T1000 (cell line): ENCODE measurements at regions not wholly inside any gene's neighbourhood (a gene's known extent, or its start where the extent isn't known, plus 50 kb on each side); places are given as distances from the start of the nearest gene placed in this dataset.
A peak's percentile ranks its signal among the peaks of the same experiment; 100 is the strongest.

Experiments
- DNase-seq: peaks from one replicate; lab custom pipeline; 2025; ENCODE audit warnings: mixed read lengths; lab: John Stamatoyannopoulos, UW

DNA sequence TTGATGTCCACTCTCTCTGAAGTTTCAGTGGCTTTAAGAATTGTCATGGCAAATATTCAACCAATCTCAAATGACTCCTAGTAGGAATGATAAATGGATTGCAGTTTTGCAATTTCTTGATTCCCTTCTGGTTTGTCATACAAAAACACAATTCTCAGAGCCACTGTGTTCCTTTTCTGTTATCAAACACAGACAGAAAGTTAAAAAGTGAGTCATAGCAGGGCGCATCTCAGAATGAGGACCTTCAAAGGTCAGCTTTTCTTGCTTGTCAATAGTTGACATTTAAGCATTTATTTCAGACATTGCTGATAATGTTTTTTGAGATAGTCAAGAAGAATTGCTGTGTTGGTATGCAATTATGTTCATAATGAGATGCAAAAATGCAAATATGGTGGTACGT, 405.9 kb downstream of the NR2F2 start:
- DNase-seq = no peak

DNA sequence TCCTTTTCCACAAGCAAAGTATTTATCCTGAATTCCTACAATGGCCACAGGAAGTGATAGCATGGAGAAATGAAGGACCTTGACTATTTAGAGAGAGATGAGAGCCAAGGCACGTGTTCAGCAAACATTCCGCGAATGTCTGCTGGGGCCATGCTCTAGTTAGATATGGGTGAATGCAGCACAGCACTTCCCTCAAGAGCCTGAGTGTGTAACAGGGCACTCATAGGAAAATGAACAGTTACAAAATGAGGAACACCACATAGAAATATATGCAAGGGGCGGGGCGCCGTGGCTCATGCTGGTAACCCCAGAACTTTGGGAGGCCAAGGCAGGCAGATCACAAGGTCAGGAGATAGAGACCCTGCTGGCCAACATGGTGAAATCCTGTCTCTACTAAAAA, 406.9 kb downstream of the NR2F2 start:
- no peak for DNase-seq

DNA sequence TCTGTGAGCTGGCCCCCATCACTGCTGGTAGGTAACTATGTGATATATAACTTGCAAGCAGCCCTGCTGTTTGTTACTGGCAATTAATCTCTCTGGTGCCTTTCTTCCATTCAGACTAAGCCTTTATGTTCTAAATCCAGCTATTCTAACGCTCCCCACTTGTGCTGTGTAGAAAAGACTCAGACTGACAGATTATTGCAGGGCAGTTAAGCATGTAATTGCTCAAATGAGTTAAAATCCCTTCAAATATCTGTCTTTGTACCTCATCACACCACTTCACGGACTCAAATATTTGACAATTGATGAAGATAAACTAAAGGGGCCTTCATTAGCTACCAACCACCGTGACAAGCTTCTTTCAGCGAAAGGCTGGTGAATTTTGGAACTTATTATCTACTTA, 416.2 kb downstream of the NR2F2 start:
- DNase-seq = no peak

DNA sequence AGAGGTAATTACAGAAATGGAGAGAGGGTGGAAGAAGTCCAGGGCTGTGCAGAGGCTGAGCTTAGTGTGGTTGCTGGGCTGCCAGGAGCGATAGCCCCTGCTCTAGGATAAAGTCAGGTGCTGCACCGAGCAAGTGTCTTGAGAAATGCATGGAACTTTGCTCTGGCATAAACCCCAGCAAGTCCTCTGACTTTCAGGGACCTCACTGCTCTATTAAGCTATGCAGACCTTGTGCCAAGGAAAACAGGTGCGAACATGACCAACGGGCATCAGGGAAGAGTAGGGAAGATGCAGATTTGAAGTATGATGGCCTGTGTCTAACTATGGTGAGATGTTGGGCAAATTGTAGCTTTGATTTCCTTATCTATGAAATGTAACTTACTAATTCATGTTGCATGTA, 416.8 kb downstream of the NR2F2 start:
- no peak for DNase-seq

DNA sequence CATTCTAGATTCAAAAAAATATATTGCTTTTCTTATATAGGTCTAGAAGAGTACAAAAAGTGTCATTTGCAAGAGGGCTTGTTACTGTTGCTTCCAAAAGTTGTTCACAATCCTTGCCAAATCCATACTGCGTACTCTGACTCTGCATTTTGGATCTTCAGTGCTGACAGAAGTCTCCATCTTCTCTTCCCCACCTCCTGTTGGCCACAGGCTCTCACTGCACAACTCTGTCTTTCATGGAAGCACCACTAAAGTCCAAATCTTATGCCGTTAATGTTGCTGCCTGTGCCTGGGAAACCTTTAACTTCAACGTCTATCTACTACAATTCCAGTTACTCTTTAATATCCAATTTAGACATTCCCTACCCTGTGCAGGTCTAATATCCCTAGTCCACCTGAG, 419.9 kb downstream of the NR2F2 start:
- no peak for DNase-seq

DNA sequence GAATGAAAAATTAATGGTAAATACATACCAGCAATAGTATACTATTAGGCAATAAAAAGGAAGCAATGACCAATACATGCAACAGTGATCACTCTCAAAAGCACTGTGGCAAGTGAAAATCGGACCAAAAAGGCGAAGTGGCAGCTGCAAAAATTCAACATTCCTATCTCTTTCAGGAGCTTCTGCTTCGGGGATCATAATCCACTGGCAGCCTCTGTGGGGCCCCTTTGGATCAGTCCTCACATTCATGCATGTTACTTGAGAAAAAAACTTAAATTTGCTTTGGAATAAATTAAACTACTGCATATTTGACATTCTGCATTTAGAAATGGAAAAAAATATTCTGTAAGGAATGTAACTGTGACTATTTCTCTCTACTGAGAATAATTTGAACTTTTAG, 425.6 kb downstream of the NR2F2 start:
- no peak for DNase-seq

DNA sequence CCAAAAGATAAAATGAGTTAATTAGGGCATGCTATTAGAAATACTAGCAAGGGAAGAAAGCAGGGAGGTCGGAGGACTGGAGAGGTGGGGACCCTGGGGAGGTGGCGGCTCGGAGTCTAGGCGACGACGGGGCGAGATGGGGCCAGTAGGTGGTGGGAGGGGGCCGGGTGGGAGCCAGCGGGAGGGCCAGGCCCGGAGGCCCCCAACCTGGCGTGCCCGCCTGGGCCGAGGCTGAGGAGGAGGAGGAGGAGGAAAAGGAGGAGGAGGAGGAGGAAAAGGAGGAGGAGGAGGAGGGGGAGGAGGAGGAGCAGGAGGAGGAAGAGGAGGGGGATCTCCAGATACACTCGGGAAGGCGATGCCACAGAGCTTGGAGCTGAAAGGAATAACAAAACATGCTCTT, 426.2 kb downstream of the NR2F2 start:
- no peak for DNase-seq

DNA sequence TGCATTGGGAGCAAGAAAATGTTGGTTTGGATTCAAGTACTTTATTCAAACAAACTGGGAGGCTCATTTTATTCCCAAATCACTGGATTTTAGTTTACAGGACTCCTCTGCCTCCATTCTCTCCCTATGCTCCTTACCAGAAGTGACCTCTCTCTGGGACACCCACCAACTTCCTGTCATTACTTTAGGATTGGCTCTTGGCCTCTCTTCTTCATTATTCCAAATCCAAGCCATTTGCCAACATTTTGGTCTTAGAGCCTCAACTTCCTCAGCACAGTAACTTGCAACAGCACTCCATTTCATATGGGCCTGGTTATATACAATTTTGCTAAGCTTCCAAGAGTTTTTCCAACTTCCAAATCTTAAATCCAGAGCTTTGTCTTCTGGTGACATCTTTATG, 432.1 kb downstream of the NR2F2 start:
- no peak for DNase-seq

DNA sequence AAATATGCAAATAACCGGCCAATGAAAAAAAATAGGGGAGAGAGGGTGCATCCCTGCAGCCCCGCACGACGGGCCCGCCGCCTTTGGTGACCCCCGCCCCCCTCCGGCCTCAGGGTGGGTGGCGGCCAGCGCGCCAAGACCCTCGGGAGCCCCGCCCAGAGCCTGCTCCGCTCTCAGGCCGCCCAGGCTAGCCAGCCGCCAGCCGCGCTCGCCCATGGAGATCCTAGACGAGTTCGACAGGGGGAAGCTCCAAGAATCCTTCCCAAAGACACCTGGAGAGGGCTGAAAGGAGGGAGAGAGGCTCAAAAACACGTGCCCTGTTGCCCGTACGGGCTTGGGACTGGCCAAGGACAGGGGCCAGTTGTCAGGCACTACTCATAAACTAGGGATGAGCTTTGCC, 434.0 kb downstream of the NR2F2 start:
- no peak for DNase-seq

DNA sequence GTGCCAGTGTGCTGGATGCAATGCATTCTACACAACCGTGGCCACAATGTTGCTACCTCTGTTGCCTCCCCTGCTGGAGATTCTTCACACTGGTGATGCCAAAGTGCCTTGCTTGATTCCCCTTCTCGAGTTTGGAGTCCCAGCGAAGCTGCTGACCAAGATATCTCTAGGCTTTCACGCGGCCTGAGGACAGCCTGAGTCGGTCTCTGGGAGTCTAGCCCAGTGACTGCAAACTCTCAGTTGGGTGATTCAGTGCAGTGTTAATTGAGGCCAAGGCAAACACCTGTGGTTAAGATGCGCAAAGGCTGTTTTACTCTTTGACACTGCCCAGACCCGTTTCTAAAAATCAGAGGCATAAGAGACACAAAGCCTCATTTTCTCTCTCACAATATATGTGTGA, 434.4 kb downstream of the NR2F2 start:
- DNase-seq = no peak

DNA sequence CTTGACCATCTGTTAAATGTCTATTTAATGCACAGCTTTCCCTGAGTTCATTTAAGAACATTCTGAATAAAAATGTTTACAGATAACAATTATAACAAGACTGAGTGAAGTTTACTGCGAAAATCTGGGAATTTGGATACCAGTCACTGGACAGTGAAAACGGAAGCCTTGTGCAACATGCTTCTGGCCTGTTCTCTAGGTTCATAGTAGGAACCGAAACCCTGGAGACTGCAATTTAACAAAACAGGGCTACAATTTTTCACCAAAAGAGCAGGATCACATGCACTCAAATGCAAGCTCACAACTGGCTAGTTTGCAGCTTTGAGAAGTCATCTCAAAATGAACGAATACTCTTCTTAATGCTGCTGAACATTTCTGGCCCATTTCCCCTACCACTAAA, 435.9 kb downstream of the NR2F2 start:
- DNase-seq = no peak

DNA sequence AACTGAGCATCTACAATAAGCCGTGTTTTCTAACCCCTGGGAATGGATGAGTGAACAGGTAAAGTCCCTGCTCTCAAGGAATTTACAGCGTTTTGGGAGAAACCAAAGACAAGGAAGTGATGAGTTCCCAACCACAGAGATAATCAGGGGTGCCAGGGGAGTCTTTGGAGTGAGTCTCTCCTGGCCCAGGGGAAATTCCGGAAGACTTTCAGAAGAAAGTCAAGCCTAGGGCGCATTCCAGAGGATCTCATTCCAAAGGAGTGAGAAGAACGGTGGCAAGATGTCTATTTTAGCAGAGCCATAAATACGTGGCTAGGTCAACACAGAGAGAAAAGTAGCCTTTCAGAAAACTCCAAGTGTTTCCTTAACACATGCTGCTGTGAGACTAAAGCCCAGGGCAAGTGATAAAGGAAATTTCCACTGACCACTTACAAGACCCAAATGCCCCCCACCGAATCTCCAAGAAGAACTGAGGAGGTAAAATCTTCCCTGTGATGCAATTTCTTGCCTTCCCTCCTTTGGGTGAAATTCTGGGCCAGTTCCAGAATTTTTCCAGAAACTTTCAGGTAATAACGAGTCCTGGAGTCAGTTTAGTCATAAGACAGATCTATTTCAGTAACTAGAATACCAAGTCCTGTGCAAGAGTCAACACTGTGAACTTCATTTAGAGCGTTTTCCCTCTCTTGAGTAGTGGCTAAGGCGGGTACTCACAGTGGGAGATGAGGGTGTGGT, 437.4 kb downstream of the NR2F2 start:
- DNase-seq = peak; percentile 58

DNA sequence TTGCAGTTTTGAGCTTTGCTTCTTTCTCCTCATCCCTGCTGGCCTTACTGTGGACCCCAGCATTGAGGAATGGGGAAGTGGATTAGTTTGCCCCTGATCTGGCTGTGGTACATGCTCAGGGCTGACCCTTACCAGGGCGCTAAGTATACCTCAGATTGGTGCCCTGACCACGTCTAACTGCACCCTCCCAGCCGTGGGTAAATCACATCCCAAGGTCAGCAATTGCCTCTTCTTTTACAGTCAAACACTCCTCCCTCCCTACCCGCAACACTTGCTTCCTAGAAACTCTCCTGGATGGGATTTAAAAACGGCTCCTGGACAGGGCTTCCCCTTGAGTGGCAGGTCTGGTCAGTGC, 437.9 kb downstream of the NR2F2 start:
- DNase-seq = no peak

DNA sequence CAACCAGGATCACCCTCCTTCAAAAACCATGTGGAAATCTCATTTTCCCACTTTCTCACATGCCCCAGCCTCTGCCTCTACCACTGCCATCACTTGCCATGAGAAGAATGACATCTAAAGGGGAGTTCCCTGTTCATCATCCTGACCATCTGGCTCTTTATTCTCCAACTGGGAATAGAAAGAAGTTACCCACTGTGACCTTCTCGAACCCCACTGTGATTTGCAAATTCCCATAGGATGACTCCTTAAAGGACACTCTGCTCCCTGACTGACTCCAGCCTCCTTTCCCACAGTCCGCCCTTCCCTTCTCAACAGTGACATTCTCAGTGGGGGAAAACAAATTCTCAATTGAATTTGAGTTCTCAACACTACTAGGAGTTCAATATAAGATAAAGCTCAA, 440.5 kb downstream of the NR2F2 start:
- DNase-seq = no peak

DNA sequence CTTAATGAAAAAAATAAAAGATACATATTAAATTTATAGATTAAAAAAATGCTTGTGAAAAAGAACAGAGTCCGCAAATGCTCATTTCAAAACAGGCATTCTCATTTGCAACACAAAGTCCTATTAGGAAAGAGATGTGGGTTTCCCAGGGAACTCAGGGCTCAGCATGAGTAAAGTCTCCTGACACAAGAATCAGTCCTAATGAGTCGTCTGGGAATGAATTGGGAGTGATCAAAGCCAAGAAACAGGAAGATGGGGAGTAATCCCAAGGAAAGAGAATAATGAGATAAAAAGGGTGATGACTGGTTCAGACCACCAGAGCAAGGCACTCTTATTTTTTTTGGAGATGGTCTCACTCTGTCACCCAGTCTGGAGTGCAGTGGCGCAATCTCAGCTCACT, 443.7 kb downstream of the NR2F2 start:
- DNase-seq = no peak

DNA sequence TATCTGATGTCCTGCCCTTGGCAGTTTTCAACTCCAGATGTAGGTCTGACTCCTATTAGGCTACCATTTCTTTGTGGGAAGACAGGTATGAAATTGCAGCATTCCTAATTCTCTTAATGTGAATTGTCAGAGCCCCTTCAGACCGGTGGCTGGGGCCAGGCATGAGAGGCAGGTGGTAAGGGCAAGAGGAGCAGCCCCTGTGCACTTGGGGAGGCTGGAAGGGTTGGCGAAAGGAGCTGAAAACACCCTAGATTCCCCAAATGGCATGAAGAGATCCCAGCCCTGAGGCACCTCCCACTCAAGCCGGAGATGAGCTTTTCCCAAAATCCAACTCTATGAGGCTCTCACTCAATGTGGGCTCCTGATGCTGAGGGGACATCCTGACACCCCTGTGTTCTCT, 453.2 kb downstream of the NR2F2 start:
- DNase-seq = no peak

DNA sequence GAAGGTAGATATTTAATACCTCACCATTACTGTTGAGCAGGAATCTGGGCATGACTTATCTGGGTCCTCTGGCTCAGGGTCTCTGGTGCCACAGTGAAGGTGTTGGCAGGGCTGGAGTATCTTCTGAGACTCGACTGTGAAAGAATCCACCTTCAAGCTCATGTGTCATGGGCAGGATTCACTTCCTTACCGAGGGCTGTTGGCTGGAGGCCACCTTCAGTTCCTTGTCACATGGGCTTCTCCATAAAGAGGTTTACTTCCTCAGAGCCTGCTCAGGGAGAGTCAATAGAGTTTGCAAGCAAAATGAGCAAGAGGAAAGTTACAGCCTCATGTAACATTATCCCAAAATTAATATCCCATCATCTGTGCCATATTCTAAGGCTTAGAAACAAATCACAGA, 459.5 kb downstream of the NR2F2 start:
- no peak for DNase-seq

DNA sequence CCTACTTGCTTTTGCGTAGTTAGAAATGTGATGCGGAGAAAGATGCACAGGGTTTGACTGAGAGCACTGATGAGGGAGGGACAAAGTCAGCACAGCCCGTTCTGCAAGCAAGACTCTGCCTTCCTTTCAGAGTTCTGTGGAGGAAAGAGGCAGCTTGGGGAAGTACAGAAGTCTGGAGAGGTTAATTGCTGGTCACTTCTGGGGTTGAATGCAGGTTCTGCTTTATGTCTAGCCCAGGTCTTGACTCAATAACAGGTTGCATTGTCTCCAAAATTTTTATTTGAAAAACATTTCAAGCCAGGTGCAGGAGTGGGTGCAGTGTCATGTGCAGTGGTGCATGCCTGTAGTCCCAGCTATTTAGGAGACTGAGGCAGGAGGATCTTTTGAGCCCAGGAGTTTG, 461.7 kb downstream of the NR2F2 start:
- DNase-seq = no peak

DNA sequence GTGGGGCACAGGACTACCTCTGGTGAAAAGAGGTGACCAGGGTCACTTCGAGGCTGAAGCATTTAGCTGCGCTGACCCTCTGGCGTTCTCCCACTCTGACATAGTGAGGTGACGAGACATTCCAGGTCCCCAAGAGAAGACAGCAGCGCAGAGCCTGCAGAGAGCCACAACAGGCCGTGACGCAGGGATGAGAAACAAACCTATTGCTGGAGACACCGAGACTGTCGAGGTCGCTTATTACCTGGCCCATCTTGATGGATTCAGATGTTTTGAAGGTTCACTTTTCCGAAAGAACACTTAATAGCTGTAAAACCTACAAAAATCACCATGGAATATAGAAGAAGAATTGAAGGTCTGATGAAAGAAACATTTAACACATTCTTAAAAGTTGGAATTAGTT, 466.3 kb downstream of the NR2F2 start:
- DNase-seq = no peak

DNA sequence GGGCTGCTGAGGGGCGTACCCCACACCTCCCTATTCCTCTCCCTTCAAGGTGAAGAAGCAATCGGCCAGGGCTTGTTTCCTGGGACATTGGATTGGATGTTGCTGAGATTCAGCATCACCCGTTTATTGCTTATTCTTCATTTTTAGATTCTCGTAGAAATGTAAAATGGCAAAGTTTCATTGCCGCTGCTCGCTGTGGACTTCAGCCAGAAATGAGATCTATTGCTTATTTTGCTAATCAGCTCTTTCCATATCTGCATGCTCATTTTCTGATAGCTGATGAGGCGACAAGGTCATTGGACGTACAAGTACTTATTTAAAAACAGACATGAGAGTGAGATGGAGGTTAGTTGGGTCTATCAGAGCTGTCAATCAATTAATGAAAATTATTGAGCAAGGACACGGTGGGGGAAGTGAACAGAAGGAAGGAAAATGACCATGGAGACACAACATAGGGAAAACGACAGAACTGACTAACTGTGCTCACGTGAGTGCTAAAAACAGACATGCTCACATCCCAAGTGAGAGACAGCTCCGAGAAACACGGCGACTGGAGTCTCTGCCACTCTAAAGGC, 471.2 kb downstream of the NR2F2 start:
- DNase-seq = no peak

DNA sequence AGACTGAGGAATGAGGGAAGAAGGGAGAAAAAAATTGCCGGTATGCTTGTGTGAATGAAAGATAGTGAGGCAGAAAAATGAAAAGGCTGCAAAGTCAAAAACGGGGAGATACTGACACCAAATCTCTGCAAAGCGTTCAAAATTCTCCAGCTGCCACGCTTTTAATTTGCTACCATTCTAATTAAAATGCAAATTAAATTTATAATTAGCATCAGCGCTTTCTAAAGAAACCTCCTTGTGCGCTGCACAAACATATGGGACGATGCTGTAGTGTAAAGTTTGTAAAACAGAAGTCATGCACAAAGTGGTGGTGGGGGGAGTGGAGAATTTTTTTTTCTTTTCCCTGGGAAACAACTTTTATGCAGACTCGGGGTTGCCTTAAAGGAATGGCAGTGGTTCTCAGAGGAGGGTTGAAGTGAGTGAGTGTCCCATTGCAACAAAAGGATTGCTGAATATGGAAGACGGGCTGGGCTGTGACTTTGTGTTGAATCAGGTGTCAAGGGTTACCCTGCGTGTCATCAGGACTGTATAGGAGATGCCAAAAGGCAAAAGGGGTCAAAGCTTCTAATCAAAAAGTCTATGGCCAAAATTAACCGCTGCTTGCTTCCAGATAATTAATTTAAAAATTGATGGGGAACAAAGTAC, 472.2 kb downstream of the NR2F2 start:
- no peak for DNase-seq

DNA sequence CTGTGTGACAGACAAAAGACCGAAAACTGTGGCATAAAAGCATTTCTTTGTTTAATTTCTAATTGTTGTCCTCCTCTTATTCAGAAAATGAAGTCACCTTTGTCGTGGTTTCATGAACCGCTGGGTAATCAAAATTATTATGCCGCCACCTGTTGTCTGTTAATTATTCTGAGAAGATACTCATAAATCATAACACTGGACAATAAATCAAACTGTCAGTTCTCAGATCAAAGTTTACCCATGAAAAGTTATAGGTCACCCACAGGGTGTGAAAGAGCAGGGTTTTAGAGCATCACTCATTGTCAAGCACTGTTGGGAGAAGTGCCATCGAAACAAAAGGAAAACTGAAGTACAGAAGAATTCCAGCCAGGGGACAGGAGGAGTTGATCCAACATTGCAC, 474.3 kb downstream of the NR2F2 start:
- no peak for DNase-seq

DNA sequence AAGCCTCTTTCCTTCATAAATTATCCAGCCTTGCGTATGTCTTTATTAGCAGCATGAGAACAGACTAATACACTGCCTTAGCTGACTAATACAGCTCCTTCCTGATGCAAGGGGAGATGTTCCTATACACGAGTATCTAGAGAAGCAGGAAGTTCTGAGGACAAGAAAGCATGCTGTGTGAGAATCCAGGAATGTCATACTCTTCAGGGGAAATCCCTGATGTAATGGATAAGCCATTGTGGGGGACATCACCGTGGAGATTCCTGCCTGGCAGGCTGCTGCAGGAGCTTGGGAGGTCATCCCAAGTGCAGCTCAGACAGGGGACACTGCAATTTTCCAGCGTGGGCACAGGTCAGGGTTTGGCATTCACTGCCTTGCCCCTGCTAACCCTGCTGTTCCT, 476.9 kb downstream of the NR2F2 start:
- no peak for DNase-seq

DNA sequence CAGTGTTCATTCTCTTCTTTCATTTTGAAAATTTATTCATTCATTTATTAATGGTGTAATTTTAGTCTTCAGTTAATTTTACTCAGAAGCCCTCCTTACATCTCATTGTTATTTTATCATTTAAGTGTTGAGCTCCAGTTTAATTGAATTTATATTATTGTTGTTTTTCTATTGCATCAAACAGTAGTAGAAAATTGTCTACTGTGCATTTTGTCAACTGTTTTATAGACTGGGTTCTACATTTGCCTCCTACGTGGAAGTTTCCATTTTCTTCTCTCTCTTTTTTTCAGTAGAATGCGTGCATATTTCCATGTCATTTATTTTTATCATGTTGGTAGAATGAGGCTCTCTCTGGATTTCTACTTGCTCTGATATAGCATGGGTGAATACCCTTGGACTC, 487.4 kb downstream of the NR2F2 start:
- no peak for DNase-seq
